Pancreas (tissue), 10 donors: ENCODE measurements at regions not wholly inside any gene's neighbourhood (a gene's known extent, or its start where the extent isn't known, plus 50 kb on each side); places are given as distances from the start of the nearest gene placed in this dataset.

Experiments used
- ATAC-seq, 4 donors: fragments of 200-7000 bp; cut with Tn5 transposase; one replicate each; pipeline versions ENCODE4 v1.8.0 to v1.9.1; 2020; ENCODE audit warnings: mild to moderate bottlenecking in 4 of 4, moderate library complexity in 4 of 4
- DNase-seq, 6 donors: peaks; one replicate each; pipeline ENCODE4 v3.0.0-alpha.2; 2020
- FAIRE-seq: peaks from 2 replicates; lab custom pipeline; 2012; peaks lifted over from hg19 to GRCh38; lab: Jason Lieb, UNC
- H3K27ac ChIP-seq, 4 donors: fragments of 200-600 bp; sonication (generic); 1 replicate in 3 of 4; 2 replicates in 1 of 4; pipeline versions ENCODE4 v1.5.0 to v1.8.0; 2020
- H3K27me3 ChIP-seq, 4 donors: fragments of 200-600 bp; one replicate each; pipeline ENCODE4 v1.8.0; 2021
- H3K36me3 ChIP-seq, 3 donors: fragments of 200-600 bp; sonication (generic) in 1 of 3; one replicate each; pipeline versions ENCODE4 v1.5.0 to v1.8.0; 2020 to 2021
- H3K4me1 ChIP-seq, 3 donors: fragments of 200-600 bp; one replicate each; pipeline ENCODE4 v1.8.0; 2021
- H3K4me3 ChIP-seq, 4 donors: fragments of 200-600 bp; sonication (generic) in 2 of 4; one replicate each; pipeline versions ENCODE4 v1.5.0 to v1.8.0; 2020 to 2021
- H3K9me3 ChIP-seq, 4 donors: fragments of 200-600 bp; one replicate each; pipeline ENCODE4 v1.8.0; 2021
- CTCF ChIP-seq, 4 donors: fragments of 200-600 bp; sonication (generic) in 3 of 4; IDR thresholded peaks; one replicate each; pipeline versions ENCODE4 v1.5.0 to v1.8.0; 2021; ENCODE audit warnings: antibody characterized with exemption in 4 of 4
- WGBS, 2 donors: extraction: QIAGEN DNeasy Blood & Tissue Kit; methylation state at CpG; one replicate each; pipeline ENCODE4 v1.1.7; 2013; 5-methylcytosine and 5-hydroxymethylcytosine counted together
- intact Hi-C, 3 donors: fragments of 100-400 bp; cut with DNase I; formaldehyde crosslinking; loops; one replicate each; pipeline versions ENCODE4 v1.11.1 to v1.14.2; 2022
- donor health status: healthy with polysubstance abuse.
- donor health status: DM: no; HTN: no; CAD: no; lungs with moderate emphysema.
- donor health status: DM: no; HTN: no; CAD: no.
- donor health status: control.
- donor health status: control.
- donor health status: Bipolar disorder and iron deficiency.
- donor health status: DM: yes; HTN: yes; CAD: no.
- donor health status: DM: no; HTN: no; CAD: no.
- donor health status: DM: no; HTN: no; CAD: no.
- donor health status: DM: yes; HTN: yes; CAD: no.

- TF ChIP-seq CTCF (IDR thresholded peaks at IDR 0.05) = no peak
- Histone ChIP-seq H3K9me3 (no peaks in the 10 kb centered on the region), H3K36me3 (no peaks in the 10 kb centered on the region), H3K27ac (no peak overlapping the region), H3K27me3 (no peaks in the 10 kb centered on the region), H3K4me1 (no peaks in the 10 kb centered on the region), H3K4me3 (no peak overlapping the region)
- intact Hi-C loops = no loop called here
- FAIRE-seq (no peak), ATAC-seq (no peak), DNase-seq (no peak)
- WGBS, 2 donors = 79 to 84% methylated on average over 5 of the region's 5 CpGs
Observed at GRCh38 chr12:105665366-105665765, 334.9 kb downstream of the C12orf75 start.

GRCh38 chr12:105667973-105668743 lies 337.7 kb downstream of the C12orf75 start:
- intact Hi-C loops = no loop called here
- Histone ChIP-seq H3K27me3 (no peaks in the 10 kb centered on the region), H3K4me1 (no peaks in the 10 kb centered on the region), H3K36me3 (no peaks in the 10 kb centered on the region), H3K9me3 (no peaks in the 10 kb centered on the region), H3K27ac (no peak overlapping the region), H3K4me3 (no peak overlapping the region)
- WGBS, 2 donors = 59 to 70% methylated on average over 2 of the region's 2 CpGs
- no peak for TF ChIP-seq CTCF (IDR thresholded peaks at IDR 0.05)
- no peak for FAIRE-seq
- ATAC-seq = no peak
- no peak for DNase-seq

GRCh38 chr12:105670672-105671071 lies 340.2 kb downstream of the C12orf75 start:
- Histone ChIP-seq H3K27ac (no peak overlapping the region), H3K27me3 (no peaks in the 10 kb centered on the region), H3K4me3 (no peak overlapping the region), H3K4me1 (no peaks in the 10 kb centered on the region), H3K36me3 (no peaks in the 10 kb centered on the region), H3K9me3 (no peaks in the 10 kb centered on the region)
- ATAC-seq = no peak
- intact Hi-C loops = no loop called here
- TF ChIP-seq CTCF (IDR thresholded peaks at IDR 0.05) = no peak
- no peak for FAIRE-seq
- DNase-seq = no peak

- H3K4me3 ChIP-seq = no peak overlapping the region
- H3K27ac ChIP-seq = no peak overlapping the region
- intact Hi-C loops = no loop called here
- ATAC-seq = no peak
- no peak for FAIRE-seq
- H3K9me3 ChIP-seq = no peaks in the 10 kb centered on the region
- no peak for DNase-seq
- H3K27me3 ChIP-seq = no peaks in the 10 kb centered on the region
- no peaks in the 10 kb centered on the region for H3K36me3 ChIP-seq
- H3K4me1 ChIP-seq = peaks cover 0 to 4% (median 0%) of the 10 kb centered on the region in 3 donors
- no peak for TF ChIP-seq CTCF (IDR thresholded peaks at IDR 0.05)
- WGBS, 2 donors = 75 to 79% methylated on average over 2 of the region's 2 CpGs
Observed at GRCh38 chr12:105671720-105672119, 341.2 kb downstream of the C12orf75 start.
